Loucy (cell line): ENCODE measurements at regions not wholly inside any gene's neighbourhood (a gene's known extent, or its start where the extent isn't known, plus 50 kb on each side); places are given as distances from the start of the nearest gene placed in this dataset.

ENCODE experiments used
- EZH2phosphoT487 ChIP-seq: fragments of 200-600 bp; IDR thresholded peaks from 2 replicates; pipeline ENCODE4 v1.6.1; 2018; ENCODE audit warnings: antibody characterized with exemption, mild to moderate bottlenecking, moderate library complexity, borderline replicate concordance
- TF ChIP-seq, protein P1 (sequence below): fragments of 200-600 bp; sonication (generic); conservative IDR thresholded peaks from 2 replicates; pipeline ENCODE4 v1.5.1; 2014; ENCODE audit warnings: mild to moderate bottlenecking, antibody characterized with exemption, low read length

DNA sequence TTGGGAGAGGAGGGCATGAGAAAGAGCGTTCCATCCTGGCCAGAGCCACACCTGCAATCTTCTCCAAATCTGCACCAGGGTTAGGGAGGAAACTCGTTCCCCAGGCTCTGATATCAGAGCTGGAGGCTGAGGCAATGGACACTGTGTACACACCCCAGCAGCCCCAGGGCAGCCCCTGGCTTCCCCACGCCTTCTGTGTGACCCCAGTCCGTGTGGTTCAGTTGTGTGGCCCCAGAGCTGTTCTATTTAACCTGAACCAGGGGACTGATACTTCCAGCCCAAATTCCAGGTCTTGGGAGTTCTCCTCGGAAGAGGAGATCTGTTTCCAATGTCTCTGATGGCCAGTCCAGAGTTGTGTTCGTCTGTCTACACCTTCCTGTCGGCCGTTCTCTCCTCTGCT is 242.6 kb upstream of the EXOC2 start:
- TF ChIP-seq, protein P1, sequence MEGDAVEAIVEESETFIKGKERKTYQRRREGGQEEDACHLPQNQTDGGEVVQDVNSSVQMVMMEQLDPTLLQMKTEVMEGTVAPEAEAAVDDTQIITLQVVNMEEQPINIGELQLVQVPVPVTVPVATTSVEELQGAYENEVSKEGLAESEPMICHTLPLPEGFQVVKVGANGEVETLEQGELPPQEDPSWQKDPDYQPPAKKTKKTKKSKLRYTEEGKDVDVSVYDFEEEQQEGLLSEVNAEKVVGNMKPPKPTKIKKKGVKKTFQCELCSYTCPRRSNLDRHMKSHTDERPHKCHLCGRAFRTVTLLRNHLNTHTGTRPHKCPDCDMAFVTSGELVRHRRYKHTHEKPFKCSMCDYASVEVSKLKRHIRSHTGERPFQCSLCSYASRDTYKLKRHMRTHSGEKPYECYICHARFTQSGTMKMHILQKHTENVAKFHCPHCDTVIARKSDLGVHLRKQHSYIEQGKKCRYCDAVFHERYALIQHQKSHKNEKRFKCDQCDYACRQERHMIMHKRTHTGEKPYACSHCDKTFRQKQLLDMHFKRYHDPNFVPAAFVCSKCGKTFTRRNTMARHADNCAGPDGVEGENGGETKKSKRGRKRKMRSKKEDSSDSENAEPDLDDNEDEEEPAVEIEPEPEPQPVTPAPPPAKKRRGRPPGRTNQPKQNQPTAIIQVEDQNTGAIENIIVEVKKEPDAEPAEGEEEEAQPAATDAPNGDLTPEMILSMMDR = no peak
- TF ChIP-seq EZH2phosphoT487 = no peak
